ENCODE measurements at regions not wholly inside any gene's neighbourhood (a gene's known extent, or its start where the extent isn't known, plus 50 kb on each side); places are given as distances from the start of the nearest gene placed in this dataset.

- H3K4me3 Mint-ChIP-seq, result no peak overlapping the region
- peaks cover 8% of the 10 kb centered on the region; the same call in 1 of the 2 replicates for H3K27me3 Mint-ChIP-seq (ENCODE audit: insufficient read depth)
- peaks cover 6% of the 10 kb centered on the region; the same call in 1 of the 2 replicates for H3K4me1 Mint-ChIP-seq (ENCODE audit: low read depth)
- no peak overlapping the region for H3K27ac Mint-ChIP-seq
- no peaks in the 10 kb centered on the region for H3K36me3 Mint-ChIP-seq (ENCODE audit: low read depth)
- peak; percentile 45 for TF ChIP-seq CTCF (IDR thresholded peaks at IDR 0.05)
- DNase-seq, result no peak
- H3K9me3 Mint-ChIP-seq, result no peaks in the 10 kb centered on the region
Measured at GRCh38 chr7:46654546-46655443, 733.7 kb upstream of the IGFBP3 start.

GRCh38 chr7:46653848-46654247 lies 732.8 kb upstream of the IGFBP3 start:
- Mint-ChIP-seq H3K36me3 (ENCODE audit: low read depth) (peaks cover 2% of the 10 kb centered on the region), H3K27ac (no peak overlapping the region), H3K9me3 (peaks cover 2% of the 10 kb centered on the region), H3K4me1 (ENCODE audit: low read depth) (peaks cover 6% of the 10 kb centered on the region; the same call in 1 of the 2 replicates), H3K4me3 (no peak overlapping the region), H3K27me3 (ENCODE audit: insufficient read depth) (peaks cover 9% of the 10 kb centered on the region; the same call in 1 of the 2 replicates)
- no peak for DNase-seq
- TF ChIP-seq CTCF (IDR thresholded peaks at IDR 0.05), result no peak

- TF ChIP-seq CTCF (IDR thresholded peaks at IDR 0.05), result no peak
- Mint-ChIP-seq H3K27me3 (ENCODE audit: insufficient read depth) (peaks cover 9% of the 10 kb centered on the region), H3K9me3 (peaks cover 6% of the 10 kb centered on the region), H3K4me1 (ENCODE audit: low read depth) (peaks cover 6% of the 10 kb centered on the region; the same call in 1 of the 2 replicates), H3K36me3 (ENCODE audit: low read depth) (peaks cover 6% of the 10 kb centered on the region), H3K4me3 (no peak overlapping the region), H3K27ac (no peak overlapping the region)
- DNase-seq, result no peak
Measured at GRCh38 chr7:46652317-46652716, 731.2 kb upstream of the IGFBP3 start.

- H3K4me3 Mint-ChIP-seq, result no peak overlapping the region
Measured at GRCh38 chr7:46651561-46652088, 730.6 kb upstream of the IGFBP3 start.

GRCh38 chr7:46651070-46651469 lies 730.0 kb upstream of the IGFBP3 start:
- Mint-ChIP-seq H3K4me3 (no peak overlapping the region), H3K4me1 (ENCODE audit: low read depth) (peaks cover 6% of the 10 kb centered on the region; the same call in 1 of the 2 replicates), H3K27ac (no peak overlapping the region)

More at GRCh38 chr7:46651561-46652088, 730.6 kb upstream of the IGFBP3 start:
- TF ChIP-seq CTCF (IDR thresholded peaks at IDR 0.05), result no peak
- Mint-ChIP-seq H3K27ac (no peak overlapping the region), H3K36me3 (ENCODE audit: low read depth) (peaks cover 6% of the 10 kb centered on the region), H3K27me3 (ENCODE audit: insufficient read depth) (peaks cover 9% of the 10 kb centered on the region), H3K4me1 (ENCODE audit: low read depth) (peaks cover 6% of the 10 kb centered on the region; the same call in 1 of the 2 replicates), H3K9me3 (peaks cover 6% of the 10 kb centered on the region)
- no peak for DNase-seq

More at GRCh38 chr7:46651070-46651469, 730.0 kb upstream of the IGFBP3 start:
- no peak for DNase-seq
- TF ChIP-seq CTCF (IDR thresholded peaks at IDR 0.05), result no peak
- Mint-ChIP-seq H3K27me3 (ENCODE audit: insufficient read depth) (peaks cover 9% of the 10 kb centered on the region), H3K9me3 (peaks cover 6% of the 10 kb centered on the region), H3K36me3 (ENCODE audit: low read depth) (peaks cover 6% of the 10 kb centered on the region)
